ENCODE measurements at regions not wholly inside any gene's neighbourhood (a gene's known extent, or its start where the extent isn't known, plus 50 kb on each side); places are given as distances from the start of the nearest gene placed in this dataset.

- H2AFZ ChIP-seq (ENCODE audit: control insufficient read depth, low read depth, low read length): no peak overlapping the region
- TF ChIP-seq, protein P1, sequence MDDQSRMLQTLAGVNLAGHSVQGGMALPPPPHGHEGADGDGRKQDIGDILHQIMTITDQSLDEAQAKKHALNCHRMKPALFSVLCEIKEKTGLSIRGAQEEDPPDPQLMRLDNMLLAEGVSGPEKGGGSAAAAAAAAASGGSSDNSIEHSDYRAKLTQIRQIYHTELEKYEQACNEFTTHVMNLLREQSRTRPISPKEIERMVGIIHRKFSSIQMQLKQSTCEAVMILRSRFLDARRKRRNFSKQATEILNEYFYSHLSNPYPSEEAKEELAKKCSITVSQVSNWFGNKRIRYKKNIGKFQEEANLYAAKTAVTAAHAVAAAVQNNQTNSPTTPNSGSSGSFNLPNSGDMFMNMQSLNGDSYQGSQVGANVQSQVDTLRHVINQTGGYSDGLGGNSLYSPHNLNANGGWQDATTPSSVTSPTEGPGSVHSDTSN (IDR thresholded peaks at IDR 0.05; ENCODE audit: insufficient replicate concordance, low read depth, low read length): no peak
- TF ChIP-seq HDAC6 (IDR thresholded peaks at IDR 0.05; ENCODE audit: unreplicated experiment) (no peak), ZNF274 (IDR thresholded peaks at IDR 0.05; ENCODE audit: insufficient read depth, insufficient read length) (no peak), ZZZ3 (IDR thresholded peaks at IDR 0.05; ENCODE audit: control insufficient read depth, insufficient read length, low read depth) (no peak), SMC3 (IDR thresholded peaks at IDR 0.05; ENCODE audit: borderline replicate concordance, low read length) (no peak), MXI1 (IDR thresholded peaks at IDR 0.05; ENCODE audit: low read depth, low read length) (no peak), NFIC (IDR thresholded peaks at IDR 0.05; ENCODE audit: low read depth, low read length) (no peak), CBX3 (IDR thresholded peaks at IDR 0.05; ENCODE audit: borderline replicate concordance, low read depth) (no peak), MYB (IDR thresholded peaks at IDR 0.05; ENCODE audit: borderline replicate concordance, low read depth, low read length) (no peak), SP1 (IDR thresholded peaks at IDR 0.05; ENCODE audit: low read depth, low read length) (no peak), IRF4 (IDR thresholded peaks at IDR 0.05; ENCODE audit: low read depth, low read length) (no peak)
- TF ChIP-seq, protein P2, sequence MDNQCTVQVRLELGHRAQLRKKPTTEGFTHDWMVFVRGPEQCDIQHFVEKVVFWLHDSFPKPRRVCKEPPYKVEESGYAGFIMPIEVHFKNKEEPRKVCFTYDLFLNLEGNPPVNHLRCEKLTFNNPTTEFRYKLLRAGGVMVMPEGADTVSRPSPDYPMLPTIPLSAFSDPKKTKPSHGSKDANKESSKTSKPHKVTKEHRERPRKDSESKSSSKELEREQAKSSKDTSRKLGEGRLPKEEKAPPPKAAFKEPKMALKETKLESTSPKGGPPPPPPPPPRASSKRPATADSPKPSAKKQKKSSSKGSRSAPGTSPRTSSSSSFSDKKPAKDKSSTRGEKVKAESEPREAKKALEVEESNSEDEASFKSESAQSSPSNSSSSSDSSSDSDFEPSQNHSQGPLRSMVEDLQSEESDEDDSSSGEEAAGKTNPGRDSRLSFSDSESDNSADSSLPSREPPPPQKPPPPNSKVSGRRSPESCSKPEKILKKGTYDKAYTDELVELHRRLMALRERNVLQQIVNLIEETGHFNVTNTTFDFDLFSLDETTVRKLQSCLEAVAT (IDR thresholded peaks at IDR 0.05): no peak
- TF ChIP-seq, protein P3, sequence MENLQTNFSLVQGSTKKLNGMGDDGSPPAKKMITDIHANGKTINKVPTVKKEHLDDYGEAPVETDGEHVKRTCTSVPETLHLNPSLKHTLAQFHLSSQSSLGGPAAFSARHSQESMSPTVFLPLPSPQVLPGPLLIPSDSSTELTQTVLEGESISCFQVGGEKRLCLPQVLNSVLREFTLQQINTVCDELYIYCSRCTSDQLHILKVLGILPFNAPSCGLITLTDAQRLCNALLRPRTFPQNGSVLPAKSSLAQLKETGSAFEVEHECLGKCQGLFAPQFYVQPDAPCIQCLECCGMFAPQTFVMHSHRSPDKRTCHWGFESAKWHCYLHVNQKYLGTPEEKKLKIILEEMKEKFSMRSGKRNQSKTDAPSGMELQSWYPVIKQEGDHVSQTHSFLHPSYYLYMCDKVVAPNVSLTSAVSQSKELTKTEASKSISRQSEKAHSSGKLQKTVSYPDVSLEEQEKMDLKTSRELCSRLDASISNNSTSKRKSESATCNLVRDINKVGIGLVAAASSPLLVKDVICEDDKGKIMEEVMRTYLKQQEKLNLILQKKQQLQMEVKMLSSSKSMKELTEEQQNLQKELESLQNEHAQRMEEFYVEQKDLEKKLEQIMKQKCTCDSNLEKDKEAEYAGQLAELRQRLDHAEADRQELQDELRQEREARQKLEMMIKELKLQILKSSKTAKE (IDR thresholded peaks at IDR 0.05; ENCODE audit: low read depth, poor library complexity, severe bottlenecking): no peak
- ATAC-seq (no peak), DNase-seq (ENCODE audit: low read depth, low spot score) (no peak), FAIRE-seq (no peak)
- ChIA-PET POLR2A (no interaction called here), RAD21 (ENCODE audit: unreplicated experiment) (no interaction called here), SMC1A (ENCODE audit: uncharacterized antibody, unreplicated experiment) (interaction anchor here (1.1 kb wide), 1 partner anchor 16 kb away, joined by 3 read pairs; no protein-coding TSS in a partner anchor), CTCF (no interaction called here)
- no peaks in the 10 kb centered on the region for H3K36me3 ChIP-seq (ENCODE audit: control insufficient read depth in 2 of 2, insufficient read depth in 2 of 2, low read length in 1 of 2)
- H3K4me2 ChIP-seq (ENCODE audit: control insufficient read depth, insufficient read depth): no peak overlapping the region
- in situ Hi-C loops (cut with MboI) (no loop called here), intact Hi-C loops (cut with micrococcal nuclease; ENCODE audit: unreplicated experiment) (no loop called here)
- no peak overlapping the region for H3K9ac ChIP-seq (ENCODE audit: control insufficient read depth, insufficient read depth, low read length)
- H3K4me1 ChIP-seq (ENCODE audit: control insufficient read depth, insufficient read depth, low read length): no peaks in the 10 kb centered on the region
- H3K9me3 ChIP-seq (replicated peaks; ENCODE audit: control insufficient read depth, insufficient read depth, low read length): no peaks in the 10 kb centered on the region
- no TSS peak for BruUV-seq (replicated peaks)
- no peaks in the 10 kb centered on the region for H3K27me3 ChIP-seq (replicated peaks in 1 of 2; ENCODE audit: control insufficient read depth in 2 of 2, insufficient read depth in 2 of 2, low read length in 1 of 2)
- H3K79me2 ChIP-seq (ENCODE audit: control insufficient read depth, insufficient read depth, low read length): no peaks in the 10 kb centered on the region
- no peak overlapping the region for H3K4me3 ChIP-seq
- no peaks in the 10 kb centered on the region for H4K20me1 ChIP-seq (ENCODE audit: control insufficient read depth, insufficient read depth)
- 0% methylated on average over 1 of the region's 1 CpG for WGBS (ENCODE audit: insufficient coverage, insufficient replicate concordance, low lambda C conversion rate, missing lambda C conversion rate)
- H3K27ac ChIP-seq (ENCODE audit: control insufficient read depth, insufficient read depth): no peak overlapping the region
Observed at GRCh38 chr12:18953505-18953904, 176.0 kb upstream of the PLEKHA5 start.

Measured in GM12878 (cell line).